Transverse colon (tissue), 4 donors: ENCODE measurements at regions not wholly inside any gene's neighbourhood (a gene's known extent, or its start where the extent isn't known, plus 50 kb on each side); places are given as distances from the start of the nearest gene placed in this dataset.

ENCODE experiments used
- EP300 ChIP-seq: sonication (generic); formaldehyde crosslinking; IDR thresholded peaks from one replicate; pipeline ENCODE4 v1.6.1; 2017; ENCODE audit warnings: antibody characterized with exemption, low read depth
- POLR2A ChIP-seq: fragments of 450-650 bp; IDR thresholded peaks from one replicate; pipeline ENCODE4 v1.6.1; 2016; ENCODE audit warnings: antibody characterized with exemption, mild to moderate bottlenecking, moderate library complexity
- POLR2AphosphoS5 ChIP-seq, 3 donors: sonication (generic); formaldehyde crosslinking; IDR thresholded peaks; one replicate each; pipeline ENCODE4 v1.6.1; 2016; ENCODE audit warnings: antibody characterized with exemption in 3 of 3
- TF ChIP-seq, protein P1 (sequence below), 5 experiments: fragments of 200-600 bp in 3 of 5; fragments of 450-650 bp in 2 of 5; sonication (generic) in 3 of 5; IDR thresholded peaks; 1 replicate in 2 of 5; 2 replicates in 3 of 5; pipeline ENCODE4 v1.5.1; 2016 to 2017; ENCODE audit warnings: antibody characterized with exemption in 5 of 5, inconsistent platforms in 3 of 5, mild to moderate bottlenecking in 2 of 5, moderate library complexity in 1 of 5

GRCh38 chr21:43317959-43318358 lies 109.0 kb downstream of the SIK1 start:
- TF ChIP-seq, protein P1, sequence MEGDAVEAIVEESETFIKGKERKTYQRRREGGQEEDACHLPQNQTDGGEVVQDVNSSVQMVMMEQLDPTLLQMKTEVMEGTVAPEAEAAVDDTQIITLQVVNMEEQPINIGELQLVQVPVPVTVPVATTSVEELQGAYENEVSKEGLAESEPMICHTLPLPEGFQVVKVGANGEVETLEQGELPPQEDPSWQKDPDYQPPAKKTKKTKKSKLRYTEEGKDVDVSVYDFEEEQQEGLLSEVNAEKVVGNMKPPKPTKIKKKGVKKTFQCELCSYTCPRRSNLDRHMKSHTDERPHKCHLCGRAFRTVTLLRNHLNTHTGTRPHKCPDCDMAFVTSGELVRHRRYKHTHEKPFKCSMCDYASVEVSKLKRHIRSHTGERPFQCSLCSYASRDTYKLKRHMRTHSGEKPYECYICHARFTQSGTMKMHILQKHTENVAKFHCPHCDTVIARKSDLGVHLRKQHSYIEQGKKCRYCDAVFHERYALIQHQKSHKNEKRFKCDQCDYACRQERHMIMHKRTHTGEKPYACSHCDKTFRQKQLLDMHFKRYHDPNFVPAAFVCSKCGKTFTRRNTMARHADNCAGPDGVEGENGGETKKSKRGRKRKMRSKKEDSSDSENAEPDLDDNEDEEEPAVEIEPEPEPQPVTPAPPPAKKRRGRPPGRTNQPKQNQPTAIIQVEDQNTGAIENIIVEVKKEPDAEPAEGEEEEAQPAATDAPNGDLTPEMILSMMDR (IDR thresholded peaks at IDR 0.05): no peak
- no peak for TF ChIP-seq POLR2AphosphoS5 (IDR thresholded peaks at IDR 0.05)
- no peak for TF ChIP-seq POLR2A
- TF ChIP-seq EP300: no peak
